GM21786 (cell line): ENCODE measurements at regions not wholly inside any gene's neighbourhood (a gene's known extent, or its start where the extent isn't known, plus 50 kb on each side); places are given as distances from the start of the nearest gene placed in this dataset.
"Not testable (repeated sequence)": the region's sequence is repeated elsewhere in the genome, so short reads cannot be mapped to it uniquely, and the experiment has no call there.

Source experiments
- ATAC-seq: cut with Tn5 transposase; IDR thresholded peaks from one replicate; pipeline ENCODE4 v1.9.1; 2021; ENCODE audit not compliant: unreplicated experiment

- ATAC-seq, result no peak
Measured at GRCh38 chr3:145578471-145578870, 582.5 kb downstream of the PLOD2 start.

GRCh38 chr3:145581694-145582093 lies 579.3 kb downstream of the PLOD2 start:
- no peak for ATAC-seq

GRCh38 chr3:145604851-145605250 lies 556.1 kb downstream of the PLOD2 start:
- no peak for ATAC-seq

DNA sequence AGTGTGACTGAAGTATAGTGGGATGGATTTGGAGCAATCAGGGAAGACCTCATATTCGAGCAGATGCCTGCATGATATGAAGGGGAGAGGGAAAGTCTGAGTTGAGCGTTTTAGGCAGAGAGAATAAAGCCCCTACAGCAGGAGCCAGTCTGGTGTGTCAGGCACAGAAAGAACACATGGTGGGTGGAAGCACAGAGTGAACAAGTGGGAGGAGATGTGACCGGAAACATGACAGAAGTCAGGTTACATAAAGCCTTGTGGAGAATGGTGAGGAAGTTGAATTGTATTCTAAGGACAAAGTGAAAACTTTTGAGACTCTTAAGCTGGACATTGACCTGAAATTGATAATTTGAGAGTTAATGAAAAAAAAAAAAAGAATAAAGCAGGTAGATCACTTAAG lies 541.0 kb downstream of the PLOD2 start:
- no peak for ATAC-seq

- no peak for ATAC-seq
Measured at GRCh38 chr3:145620486-145620885, 540.5 kb downstream of the PLOD2 start.

DNA sequence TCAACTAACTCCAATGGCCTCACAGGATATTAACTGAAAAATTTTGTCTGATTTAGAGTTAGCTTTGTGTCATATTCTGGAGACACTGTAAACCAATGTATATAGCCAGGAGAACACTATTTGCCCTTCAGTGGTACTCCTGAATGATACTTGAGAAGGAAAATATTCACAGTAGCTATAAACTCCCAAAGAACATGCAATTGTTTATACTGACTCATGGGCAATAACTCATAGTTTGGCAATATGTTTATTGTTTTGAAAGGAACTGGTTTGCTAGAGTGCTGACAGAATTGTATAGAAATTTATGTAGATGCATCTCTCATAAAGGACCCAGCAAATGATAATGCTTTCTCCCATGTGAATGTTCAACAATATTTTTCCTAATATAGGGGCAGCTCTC lies 537.6 kb downstream of the PLOD2 start:
- no peak for ATAC-seq

- no peak for ATAC-seq
Measured at GRCh38 chr3:145628211-145628610, 532.8 kb downstream of the PLOD2 start.

GRCh38 chr3:145637105-145637504 lies 523.9 kb downstream of the PLOD2 start:
- no peak for ATAC-seq

DNA sequence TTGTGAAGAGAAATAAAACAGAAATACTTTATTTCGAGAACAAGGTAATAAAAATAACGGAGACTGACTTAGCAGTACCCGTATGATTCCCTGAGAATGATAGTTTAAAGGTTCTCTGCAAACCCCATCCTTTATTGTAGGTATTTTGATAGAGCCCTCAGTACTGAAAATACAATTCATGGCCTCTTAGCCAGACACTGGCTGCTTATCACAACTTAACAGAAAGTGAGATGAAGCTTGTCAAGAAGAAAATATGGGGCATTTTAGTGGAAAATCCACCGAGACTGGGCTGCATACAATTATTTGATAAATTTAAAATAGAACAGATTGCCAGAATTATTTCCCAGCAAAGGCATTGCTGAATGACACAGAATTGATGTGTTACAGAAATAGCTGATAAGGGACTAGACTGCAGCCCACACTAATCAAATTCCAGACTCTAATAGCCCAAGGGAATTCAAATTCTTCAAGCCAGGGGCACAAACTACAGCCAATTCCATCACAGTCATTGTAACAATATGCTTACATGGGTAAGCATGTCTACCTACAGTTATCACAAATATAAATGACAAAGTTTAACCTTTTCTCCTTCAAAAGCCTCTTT lies 521.9 kb downstream of the PLOD2 start:
- no peak for ATAC-seq

DNA sequence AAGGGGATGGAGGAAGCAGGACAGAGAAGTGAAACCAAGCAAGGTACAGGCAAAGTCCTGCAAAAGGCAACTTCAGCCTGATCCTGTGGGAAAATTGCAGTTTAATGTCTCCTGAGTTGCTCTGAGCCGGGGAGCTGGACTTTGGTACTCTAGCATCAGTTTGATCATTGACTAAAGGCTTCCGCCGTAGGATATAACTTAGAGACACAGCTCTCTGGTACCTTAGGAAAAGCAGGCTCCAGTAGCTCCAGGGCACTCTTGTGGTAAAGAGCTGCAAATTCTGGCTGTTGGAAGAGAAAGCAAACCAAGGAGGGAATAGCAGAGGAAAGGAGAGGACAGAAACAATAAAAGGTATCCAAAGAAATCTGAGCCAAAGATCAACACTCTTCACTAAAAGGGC lies 521.1 kb downstream of the PLOD2 start:
- ATAC-seq, result no peak

- no peak for ATAC-seq
Measured at GRCh38 chr3:145648396-145648795, 512.6 kb downstream of the PLOD2 start.

- ATAC-seq, result no peak
Measured at GRCh38 chr3:145649368-145649887, 511.6 kb downstream of the PLOD2 start.

- no peak for ATAC-seq
Measured at GRCh38 chr3:145650170-145650569, 510.8 kb downstream of the PLOD2 start.

- no peak for ATAC-seq
Measured at GRCh38 chr3:145671121-145671520, 489.9 kb downstream of the PLOD2 start.

DNA sequence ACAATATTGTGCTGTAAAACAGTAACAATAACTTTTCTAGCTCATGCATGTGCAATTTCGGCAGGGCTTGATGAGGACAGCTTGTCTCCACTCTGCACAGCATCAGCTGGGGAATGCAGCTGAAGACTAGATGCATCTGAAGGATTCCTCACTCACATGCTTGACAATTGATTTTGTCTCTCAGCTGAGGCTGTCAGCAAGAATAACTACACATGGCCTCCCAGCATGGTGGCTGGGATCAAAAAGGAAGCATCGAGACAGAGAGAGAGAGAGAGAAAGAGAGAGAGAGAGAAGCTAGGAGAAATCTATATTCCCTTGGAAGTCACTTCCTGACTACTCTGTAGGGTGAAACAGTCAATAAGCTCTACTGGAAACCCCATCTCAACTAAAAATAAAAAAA lies 487.1 kb downstream of the PLOD2 start:
- ATAC-seq, result no peak

DNA sequence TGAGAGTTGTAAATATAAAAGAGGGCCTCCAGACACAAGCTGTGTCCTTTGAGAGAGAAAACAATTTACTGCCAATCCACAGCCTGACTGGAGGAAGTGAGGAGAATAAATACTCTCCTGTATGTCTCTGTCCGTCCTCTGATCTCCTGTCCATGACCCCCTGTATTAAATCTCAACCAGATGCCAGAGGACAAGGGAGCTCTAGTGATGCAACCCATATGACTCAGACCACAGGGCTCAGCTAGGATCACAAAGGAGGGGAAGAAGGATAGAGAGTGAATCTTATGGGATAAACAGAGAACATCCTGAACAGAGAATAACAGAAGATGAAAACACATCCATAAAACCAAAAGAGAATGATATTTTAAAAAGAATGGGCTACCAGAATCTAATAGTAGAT lies 482.6 kb downstream of the PLOD2 start:
- no peak for ATAC-seq

DNA sequence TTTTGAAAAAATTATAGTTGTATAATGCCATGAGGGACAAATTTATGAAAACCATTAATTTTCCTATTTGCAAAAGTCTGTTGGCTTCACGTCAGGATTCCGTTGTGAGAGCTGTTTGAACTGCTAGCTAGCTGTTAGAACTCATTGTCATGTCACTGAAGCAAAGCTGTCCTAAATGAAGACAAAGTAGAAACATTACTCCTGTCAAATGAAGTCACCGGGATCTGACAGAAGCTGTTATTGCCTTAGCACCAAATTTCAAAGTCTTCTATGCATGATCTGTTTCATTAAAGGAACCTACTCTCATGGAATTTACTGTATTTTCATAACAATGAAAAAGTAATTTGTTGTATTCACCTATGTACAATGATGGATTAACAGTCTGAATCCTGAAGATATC lies 479.8 kb downstream of the PLOD2 start:
- no peak for ATAC-seq

- not testable (repeated sequence) for ATAC-seq
Measured at GRCh38 chr3:145687978-145688377, 473.0 kb downstream of the PLOD2 start.

GRCh38 chr3:145692751-145693150 lies 468.2 kb downstream of the PLOD2 start:
- ATAC-seq, result no peak

- no peak for ATAC-seq
Measured at GRCh38 chr3:145696011-145696410, 465.0 kb downstream of the PLOD2 start.

DNA sequence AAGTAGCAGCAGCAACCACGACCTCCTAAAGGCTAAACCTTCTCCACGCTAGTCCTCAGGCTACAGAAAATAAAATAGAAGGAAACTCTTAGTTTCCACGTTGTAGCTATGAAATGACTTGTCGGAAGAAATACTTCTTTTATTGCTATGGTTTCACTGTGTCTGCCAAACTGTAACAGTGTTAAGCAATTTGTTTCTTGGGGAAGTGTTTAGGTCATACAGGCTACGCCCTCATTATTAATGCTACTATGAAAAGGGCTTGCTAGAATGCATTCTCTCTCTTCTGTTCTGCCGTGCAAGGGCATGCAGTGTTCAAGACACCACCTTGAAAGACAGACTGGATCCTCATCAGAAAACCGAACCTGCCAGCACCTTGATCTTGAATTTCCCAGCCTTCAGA lies 462.7 kb downstream of the PLOD2 start:
- no peak for ATAC-seq

DNA sequence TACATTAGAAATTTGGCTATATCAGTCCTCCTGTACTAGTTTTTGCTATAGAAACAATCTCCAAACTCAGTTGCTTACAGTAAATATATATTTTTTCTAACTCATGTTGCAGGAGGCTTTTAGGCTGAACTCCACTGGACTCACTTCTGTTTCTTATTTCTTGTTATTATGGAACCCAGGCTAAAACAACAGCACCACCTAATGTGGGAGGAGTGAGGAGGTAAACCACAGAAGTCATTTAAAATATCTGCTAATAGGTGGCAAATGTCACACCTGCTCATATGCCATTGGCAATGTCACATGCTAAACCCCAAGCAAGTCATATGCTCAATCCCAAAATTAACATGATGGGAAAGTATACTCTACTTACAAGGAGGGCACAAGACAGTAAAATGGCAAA lies 462.2 kb downstream of the PLOD2 start:
- no peak for ATAC-seq

DNA sequence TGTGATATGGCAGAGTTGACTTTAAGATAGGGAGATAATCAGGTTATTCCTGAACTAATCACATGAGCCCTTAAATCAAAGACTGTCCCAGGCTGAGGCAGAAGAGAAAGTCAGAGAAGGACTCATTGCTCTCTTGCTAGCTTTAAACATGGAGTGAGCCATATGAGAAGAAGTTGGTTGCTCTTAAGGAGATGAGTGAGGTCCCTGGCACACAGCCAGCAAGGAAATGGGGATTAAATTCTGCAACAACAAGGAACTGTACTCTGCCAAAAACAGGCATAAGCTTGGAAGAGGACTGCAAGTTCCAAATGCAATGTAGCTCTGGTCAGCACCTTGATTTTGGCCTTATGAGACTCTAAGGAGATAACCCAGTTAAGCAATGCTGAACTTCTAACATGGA lies 457.0 kb downstream of the PLOD2 start:
- ATAC-seq, result no peak
